GM12864 (cell line): ENCODE measurements at regions not wholly inside any gene's neighbourhood (a gene's known extent, or its start where the extent isn't known, plus 50 kb on each side); places are given as distances from the start of the nearest gene placed in this dataset.
A peak's percentile ranks its signal among the peaks of the same experiment; 100 is the strongest.

Experiments used
- DNase-seq: peaks from one replicate; pipeline ENCODE4 v3.0.0-alpha.2; 2011; ENCODE audit warnings: low read depth
- H3K4me3 ChIP-seq: 2 replicates; pipeline ENCODE4 v1.5.1; 2011; ENCODE audit warnings: mild to moderate bottlenecking, low read depth, low read length, control low read depth
- CTCF ChIP-seq: IDR thresholded peaks from 2 replicates; pipeline ENCODE4 v1.5.1; 2011; ENCODE audit warnings: low read depth, mild to moderate bottlenecking, moderate library complexity, low read length, control low read depth, inconsistent platforms; ENCODE audit errors: missing control alignments

- no peak for TF ChIP-seq CTCF
- no peak for DNase-seq
- H3K4me3 ChIP-seq = no peak overlapping the region
These were observed 108.1 kb upstream of the TPM1 start for GRCh38 chr15:62934236-62934971.

DNA sequence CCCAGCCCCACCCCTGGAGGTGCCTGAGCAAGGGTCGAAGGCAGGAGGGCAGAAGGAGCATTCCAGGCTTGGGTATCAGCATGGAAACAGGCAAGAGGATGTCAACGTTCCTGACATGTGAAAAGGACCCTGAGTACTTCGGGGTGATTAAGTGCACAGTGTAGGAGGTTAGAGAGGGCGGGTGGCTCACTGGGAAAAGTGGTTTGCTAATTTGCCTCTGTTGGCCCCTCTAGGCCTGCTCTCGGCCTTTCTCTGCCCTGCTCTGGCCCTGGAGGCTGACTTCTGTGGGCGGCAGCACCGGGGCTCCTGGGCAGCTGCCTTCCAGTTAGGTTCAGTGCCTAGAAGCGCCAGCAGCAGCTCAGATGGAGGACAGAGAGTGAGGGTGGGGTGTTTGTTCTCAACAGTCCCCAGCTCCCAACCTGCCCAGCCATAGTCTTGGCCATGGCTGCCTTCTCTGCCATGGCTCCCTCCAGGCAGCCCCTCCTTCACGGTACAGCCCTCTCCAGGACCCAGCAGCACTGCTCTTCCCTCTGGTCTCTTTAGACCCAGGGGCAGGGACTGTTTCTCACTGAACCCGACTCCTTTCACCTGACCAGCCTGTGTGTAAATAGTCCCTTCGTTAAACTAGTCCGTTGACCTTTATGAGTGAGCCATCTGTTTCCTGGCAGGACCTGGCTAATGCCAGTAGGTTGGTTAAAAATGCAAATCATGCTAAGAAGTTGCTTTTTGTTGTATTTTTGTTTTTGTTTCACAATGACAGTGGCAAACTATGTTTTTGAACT is 107.1 kb upstream of the TPM1 start:
- TF ChIP-seq CTCF = no peak
- DNase-seq = no peak
- no peak overlapping the region for H3K4me3 ChIP-seq

DNA sequence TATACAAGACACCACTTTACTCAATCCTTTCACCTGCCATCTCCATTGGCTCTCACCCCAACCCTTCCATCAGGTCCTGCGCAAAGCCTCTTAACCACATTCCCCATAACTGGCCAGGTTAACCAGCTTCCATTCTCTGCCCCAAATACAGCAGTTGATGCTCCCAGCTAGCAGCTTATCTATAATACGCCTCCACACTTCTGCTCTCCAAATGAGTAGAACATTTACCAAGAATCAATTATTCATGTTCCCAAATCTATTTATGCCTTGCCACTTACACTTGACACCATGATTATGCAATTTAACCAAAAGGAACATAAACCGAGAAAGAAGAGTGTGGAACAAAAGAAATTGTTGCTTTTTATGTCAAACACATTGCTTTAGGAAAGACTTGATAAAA is 103.7 kb upstream of the TPM1 start:
- no peak for DNase-seq
- H3K4me3 ChIP-seq = no peak overlapping the region
- no peak for TF ChIP-seq CTCF

GRCh38 chr15:62940093-62940754 is 102.3 kb upstream of the TPM1 start:
- no peak for TF ChIP-seq CTCF

DNA sequence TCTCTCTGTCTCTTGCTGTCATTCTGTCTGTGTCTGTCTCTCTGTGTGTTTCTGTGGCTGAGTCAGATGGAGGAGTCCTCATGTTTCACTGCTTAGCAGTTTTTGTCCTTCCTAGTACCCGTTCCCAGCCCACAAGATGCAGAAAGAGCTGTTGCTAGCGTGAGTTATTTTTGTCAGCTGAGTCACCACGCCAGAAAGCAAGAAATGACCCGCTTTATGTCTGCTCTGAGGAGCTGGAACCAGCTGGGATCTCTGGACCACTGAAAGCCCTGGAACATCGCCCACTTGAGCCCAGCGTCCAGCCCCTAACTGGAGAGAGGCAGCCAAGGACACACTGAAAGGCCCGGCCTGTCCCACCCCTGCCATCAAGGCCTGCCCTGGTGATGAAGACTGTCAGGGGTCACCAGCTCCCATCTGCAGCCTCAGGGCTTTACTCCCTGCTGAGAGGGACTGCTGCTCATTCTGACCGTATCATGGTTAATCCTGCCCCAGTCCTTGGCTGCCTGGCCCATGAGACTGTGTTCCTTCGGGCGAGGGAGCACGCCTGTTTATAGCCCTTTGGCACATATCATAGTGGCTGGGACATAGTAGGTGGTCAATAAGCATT is 101.7 kb upstream of the TPM1 start:
- DNase-seq = peak; percentile 24
- no peak for TF ChIP-seq CTCF

More at GRCh38 chr15:62940093-62940754, 102.3 kb upstream of the TPM1 start:
- no peak for DNase-seq
- no peak overlapping the region for H3K4me3 ChIP-seq

DNA sequence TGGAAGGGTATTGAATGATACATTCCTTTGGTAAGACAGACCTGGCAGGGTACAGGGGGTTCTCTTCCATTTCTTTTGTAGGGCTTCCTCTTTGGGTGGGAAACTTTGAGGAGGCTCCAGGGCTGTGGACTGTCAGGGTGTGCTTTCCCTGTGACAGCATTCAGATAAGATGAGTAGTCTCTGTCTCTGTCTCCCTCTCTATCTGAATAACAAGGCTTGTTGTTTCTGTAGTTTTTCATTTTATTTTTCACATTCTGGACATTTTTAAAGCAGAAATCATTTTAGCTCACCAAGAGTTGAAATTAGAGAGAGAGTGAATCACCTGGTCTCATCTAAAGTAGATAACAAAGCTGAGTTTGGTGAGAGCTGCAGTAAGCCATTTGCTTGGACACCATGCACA is 100.8 kb upstream of the TPM1 start:
- DNase-seq = no peak
- no peak for TF ChIP-seq CTCF
- H3K4me3 ChIP-seq = no peak overlapping the region

More for the DNA sequence above, 101.7 kb upstream of the TPM1 start:
- H3K4me3 ChIP-seq = no peak overlapping the region
